Tibial nerve (tissue), 4 donors: ENCODE measurements at regions not wholly inside any gene's neighbourhood (a gene's known extent, or its start where the extent isn't known, plus 50 kb on each side); places are given as distances from the start of the nearest gene placed in this dataset.

Experiments used
- CTCF ChIP-seq, 5 experiments: fragments of 200-600 bp in 3 of 5; fragments of 450-650 bp in 2 of 5; sonication (generic) in 3 of 5; IDR thresholded peaks; one replicate each; pipeline ENCODE4 v1.5.1; 2016 to 2019; ENCODE audit warnings: antibody characterized with exemption in 5 of 5, mild to moderate bottlenecking in 3 of 5, moderate library complexity in 2 of 5
- EP300 ChIP-seq, 2 donors: sonication (generic); formaldehyde crosslinking; IDR thresholded peaks; one replicate each; pipeline ENCODE4 v1.6.1; 2017; ENCODE audit warnings: antibody characterized with exemption in 2 of 2, mild to moderate bottlenecking in 1 of 2
- POLR2A ChIP-seq, 2 donors: fragments of 450-650 bp; IDR thresholded peaks; one replicate each; pipeline ENCODE4 v1.6.1; 2017; ENCODE audit warnings: antibody characterized with exemption in 2 of 2, mild to moderate bottlenecking in 2 of 2, moderate library complexity in 2 of 2

DNA sequence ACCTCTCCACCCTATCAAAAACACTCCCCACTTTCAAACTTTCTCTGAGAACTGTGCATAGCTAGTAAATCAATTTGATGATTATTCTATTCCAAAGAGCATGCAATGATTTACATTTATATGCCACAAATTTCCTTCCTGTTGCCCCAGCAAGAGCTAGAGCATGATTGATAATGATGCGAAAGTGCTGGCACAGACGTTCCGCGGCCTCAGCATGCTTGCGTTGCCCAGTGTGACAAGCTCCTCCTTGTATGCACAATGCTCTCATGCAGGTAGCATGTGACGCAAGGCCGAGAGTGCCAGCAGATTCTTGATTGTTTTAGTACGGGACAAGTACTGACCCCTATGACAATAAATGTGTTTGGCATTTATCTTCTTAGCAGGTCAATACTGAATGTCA is 696.3 kb upstream of the SLC35B3 start:
- TF ChIP-seq POLR2A (IDR thresholded peaks at IDR 0.05) (no peak), CTCF (IDR thresholded peaks at IDR 0.05) (no peak), EP300 (IDR thresholded peaks at IDR 0.05) (no peak)
